ENCODE measurements at regions not wholly inside any gene's neighbourhood (a gene's known extent, or its start where the extent isn't known, plus 50 kb on each side); places are given as distances from the start of the nearest gene placed in this dataset.

GRCh38 chr4:20603671-20604313 is 96.5 kb upstream of the PACRGL start:
- no peak for DNase-seq
- WGBS, 2 donors = 26 to 29% methylated on average over 3 of the region's 3 CpGs
- H3K27me3 ChIP-seq = no peaks in the 10 kb centered on the region
- ATAC-seq = no peak
- H3K9me3 ChIP-seq = no peaks in the 10 kb centered on the region
- intact Hi-C loops (cut with DNase I) = no loop called here
- FAIRE-seq = no peak
- no peaks in the 10 kb centered on the region for H3K4me1 ChIP-seq
- H3K36me3 ChIP-seq = no peaks in the 10 kb centered on the region
- no peak overlapping the region for H3K27ac ChIP-seq
- no peak overlapping the region for H3K4me3 ChIP-seq
- no peak for TF ChIP-seq CTCF (IDR thresholded peaks at IDR 0.05)

GRCh38 chr4:20612313-20612712 is 87.9 kb upstream of the PACRGL start:
- Histone ChIP-seq H3K36me3 (no peaks in the 10 kb centered on the region), H3K9me3 (no peaks in the 10 kb centered on the region), H3K4me1 (no peaks in the 10 kb centered on the region), H3K4me3 (no peak overlapping the region), H3K27me3 (no peaks in the 10 kb centered on the region), H3K27ac (no peak overlapping the region)
- no peak for FAIRE-seq
- TF ChIP-seq CTCF (IDR thresholded peaks at IDR 0.05) = no peak
- WGBS, 2 donors = 82 to 96% methylated on average over 7 of the region's 7 CpGs
- ATAC-seq = no peak
- no peak for DNase-seq
- intact Hi-C loops (cut with DNase I) = no loop called here

- DNase-seq = no peak
- no peaks in the 10 kb centered on the region for H3K9me3 ChIP-seq
- intact Hi-C loops (cut with DNase I) = no loop called here
- no peaks in the 10 kb centered on the region for H3K36me3 ChIP-seq
- no peak overlapping the region for H3K4me3 ChIP-seq
- H3K27ac ChIP-seq = no peak overlapping the region
- no peaks in the 10 kb centered on the region for H3K27me3 ChIP-seq
- no peaks in the 10 kb centered on the region for H3K4me1 ChIP-seq
- WGBS, 2 donors = 87 to 90% methylated on average over 2 of the region's 2 CpGs
- no peak for ATAC-seq
- no peak for TF ChIP-seq CTCF (IDR thresholded peaks at IDR 0.05)
- FAIRE-seq = no peak
Observed at GRCh38 chr4:20614816-20615215, 85.4 kb upstream of the PACRGL start.

GRCh38 chr4:20615486-20616260 is 84.6 kb upstream of the PACRGL start:
- no peak for TF ChIP-seq CTCF (IDR thresholded peaks at IDR 0.05)
- FAIRE-seq (no peak), DNase-seq (no peak), ATAC-seq (no peak)
- no peaks in the 10 kb centered on the region for H3K27me3 ChIP-seq
- intact Hi-C loops (cut with DNase I) = no loop called here
- no peak overlapping the region for H3K4me3 ChIP-seq
- H3K36me3 ChIP-seq = no peaks in the 10 kb centered on the region
- WGBS, 2 donors = 80 to 84% methylated on average over 7 of the region's 7 CpGs
- H3K4me1 ChIP-seq = no peaks in the 10 kb centered on the region
- H3K9me3 ChIP-seq = no peaks in the 10 kb centered on the region
- H3K27ac ChIP-seq = no peak overlapping the region

- H3K4me1 ChIP-seq = no peaks in the 10 kb centered on the region
- no peak for TF ChIP-seq CTCF (IDR thresholded peaks at IDR 0.05)
- DNase-seq = no peak
- intact Hi-C loops (cut with DNase I) = no loop called here
- H3K36me3 ChIP-seq = no peaks in the 10 kb centered on the region
- no peak overlapping the region for H3K27ac ChIP-seq
- no peaks in the 10 kb centered on the region for H3K9me3 ChIP-seq
- no peak for ATAC-seq
- no peak for FAIRE-seq
- H3K27me3 ChIP-seq = no peaks in the 10 kb centered on the region
- H3K4me3 ChIP-seq = no peak overlapping the region
Observed at GRCh38 chr4:20616313-20616712, 83.9 kb upstream of the PACRGL start.

Data from pancreas (tissue), 10 donors.